H1 (cell line): ENCODE measurements at regions not wholly inside any gene's neighbourhood (a gene's known extent, or its start where the extent isn't known, plus 50 kb on each side); places are given as distances from the start of the nearest gene placed in this dataset.

Source experiments
- CTCF ChIA-PET: fragments of 300-600 bp; sonication (Branson Sonifier 250); formaldehyde crosslinking; loops from one replicate; lab custom pipeline; 2021; ENCODE audit not compliant: partially characterized antibody; lab: Charles Lee
- POLR2A ChIA-PET: fragments of 300-600 bp; sonication (Branson Sonifier 250); formaldehyde crosslinking; loops from one replicate; lab custom pipeline; 2021; ENCODE audit warnings: inconsistent platforms; ENCODE audit not compliant: partially characterized antibody; lab: Charles Lee
- DNase-seq, 2 experiments: peaks; one replicate each; pipeline versions ENCODE4 v3.0.0 to v3.0.0-alpha.2; 2010 to 2022; ENCODE audit warnings: low spot score in 2 of 2, low read depth in 1 of 2, mixed read lengths in 1 of 2
- FAIRE-seq: peaks from 2 replicates; lab custom pipeline; 2011; peaks lifted over from hg19 to GRCh38; lab: Jason Lieb, UNC
- H2AFZ ChIP-seq: 2 replicates; pipeline ENCODE4 v1.8.1; 2012; ENCODE audit warnings: low read length, inconsistent platforms
- H2AK5ac ChIP-seq: 2 replicates; pipeline ENCODE4 v1.6.1; 2013; ENCODE audit warnings: low read depth, low read length
- H2BK120ac ChIP-seq: replicated peaks from 2 replicates; pipeline ENCODE3; 2013; ENCODE audit warnings: low read depth, low read length, inconsistent platforms
- H2BK12ac ChIP-seq: 2 replicates; pipeline ENCODE4 v1.6.1; 2013; ENCODE audit warnings: low read depth, low read length
- H2BK15ac ChIP-seq: 2 replicates; pipeline ENCODE4 v1.6.1; 2013; ENCODE audit warnings: low read length
- H2BK20ac ChIP-seq: 2 replicates; pipeline ENCODE4 v1.6.1; 2013; ENCODE audit warnings: low read length
- H2BK5ac ChIP-seq: 2 replicates; pipeline ENCODE4 v1.6.1; 2013; ENCODE audit warnings: low read depth, low read length
- H3K14ac ChIP-seq: 2 replicates; pipeline ENCODE4 v1.6.1; 2013; ENCODE audit warnings: inconsistent platforms; ENCODE audit not compliant: insufficient read length
- H3K18ac ChIP-seq: 2 replicates; pipeline ENCODE4 v1.6.1; 2013; ENCODE audit warnings: low read length; ENCODE audit errors: extremely low read depth
- H3K23ac ChIP-seq: 2 replicates; pipeline ENCODE4 v1.6.1; 2013; ENCODE audit warnings: inconsistent platforms; ENCODE audit not compliant: insufficient read length
- H3K23me2 ChIP-seq: 2 replicates; pipeline ENCODE4 v1.6.1; 2013; ENCODE audit warnings: low read depth, low read length
- H3K27ac ChIP-seq: 2 replicates; pipeline ENCODE4 v1.6.1; 2011; ENCODE audit warnings: low read depth, low read length, inconsistent platforms
- H3K27me3 ChIP-seq, 4 experiments: replicated peaks in 1 of 4; 1 replicate in 1 of 4; 2 replicates in 3 of 4; pipeline versions ENCODE4 v1.6.1 to v1.8.1; 2011 to 2013; ENCODE audit warnings: low read length in 3 of 4, mild to moderate bottlenecking in 3 of 4, inconsistent platforms in 2 of 4, mixed read lengths in 2 of 4, moderate library complexity in 1 of 4; ENCODE audit not compliant: control insufficient read depth in 3 of 4, insufficient read depth in 3 of 4; ENCODE audit errors: extremely low read depth in 1 of 4
- H3K36me3 ChIP-seq, 4 experiments: 2 replicates each; pipeline versions ENCODE4 v1.6.1 to v1.8.1; 2011 to 2013; ENCODE audit warnings: mild to moderate bottlenecking in 4 of 4, low read length in 3 of 4, moderate library complexity in 2 of 4, control low read depth in 1 of 4, inconsistent platforms in 1 of 4; ENCODE audit not compliant: insufficient read depth in 4 of 4, control insufficient read depth in 2 of 4
- H3K4ac ChIP-seq: replicated peaks from 2 replicates; pipeline ENCODE3; 2013; ENCODE audit warnings: low read length, low read depth, mixed read lengths, inconsistent platforms; ENCODE audit not compliant: insufficient read length
- H3K4me1 ChIP-seq, 4 experiments: replicated peaks in 1 of 4; 1 replicate in 1 of 4; 2 replicates in 3 of 4; pipeline versions ENCODE4 v1.6.1 to v1.8.1; 2011 to 2013; ENCODE audit warnings: low read length in 3 of 4, inconsistent platforms in 2 of 4, mixed read lengths in 1 of 4; ENCODE audit not compliant: insufficient read depth in 4 of 4, control insufficient read depth in 3 of 4
- H3K4me2 ChIP-seq, 2 experiments: 2 replicates each; pipeline versions ENCODE4 v1.6.1 to v1.8.1; 2011 to 2013; ENCODE audit warnings: low read depth in 2 of 2, low read length in 2 of 2, control low read depth in 1 of 2, inconsistent platforms in 1 of 2, mild to moderate bottlenecking in 1 of 2; ENCODE audit not compliant: insufficient read depth in 1 of 2
- H3K4me3 ChIP-seq, 4 experiments: fragments of 200-600, 300-600 bp in 1 of 4; sonication (generic), shearing (Covaris generic), sonication (Bioruptor Twin) in 1 of 4; 2 replicates each; pipeline versions ENCODE4 v1.5.1 to v1.8.1; 2011 to 2016; ENCODE audit warnings: low read length in 4 of 4, low read depth in 3 of 4, control low read depth in 2 of 4, inconsistent platforms in 2 of 4, mild to moderate bottlenecking in 2 of 4, mixed read lengths in 1 of 4, moderate library complexity in 1 of 4; ENCODE audit not compliant: insufficient read depth in 2 of 4; ENCODE audit errors: extremely low read depth in 1 of 4
- H3K56ac ChIP-seq: replicated peaks from 2 replicates; pipeline ENCODE3; 2013; ENCODE audit warnings: low read depth, mild to moderate bottlenecking, mixed read lengths, low read length, inconsistent platforms; ENCODE audit not compliant: insufficient read length
- H3K79me1 ChIP-seq: 2 replicates; pipeline ENCODE4 v1.6.1; 2013; ENCODE audit warnings: low read depth, low read length, control low read depth
- H3K79me2 ChIP-seq, 2 experiments: 2 replicates each; pipeline versions ENCODE4 v1.6.1 to v1.8.1; 2012 to 2013; ENCODE audit warnings: low read length in 2 of 2, mild to moderate bottlenecking in 2 of 2, inconsistent platforms in 1 of 2; ENCODE audit not compliant: insufficient read depth in 2 of 2, control insufficient read depth in 1 of 2
- H3K9ac ChIP-seq, 4 experiments: replicated peaks in 1 of 4; 1 replicate in 1 of 4; 2 replicates in 3 of 4; pipeline versions ENCODE4 v1.6.1 to v1.8.1; 2011 to 2013; ENCODE audit warnings: low read depth in 3 of 4, low read length in 3 of 4, control low read depth in 2 of 4, mild to moderate bottlenecking in 2 of 4, moderate library complexity in 2 of 4, inconsistent platforms in 1 of 4; ENCODE audit errors: extremely low read depth in 1 of 4
- H3K9me3 ChIP-seq, 2 experiments: 2 replicates each; pipeline versions ENCODE4 v1.6.1 to v1.8.1; 2012 to 2013; ENCODE audit warnings: mild to moderate bottlenecking in 2 of 2, moderate library complexity in 2 of 2, control low read depth in 1 of 2, inconsistent platforms in 1 of 2, low read depth in 1 of 2, low read length in 1 of 2, mixed read lengths in 1 of 2; ENCODE audit not compliant: insufficient read depth in 2 of 2
- H4K20me1 ChIP-seq, 2 experiments: replicated peaks in 1 of 2; 2 replicates each; pipeline versions ENCODE3 to v1.8.1; 2011 to 2013; ENCODE audit warnings: inconsistent platforms in 2 of 2, low read length in 2 of 2, mild to moderate bottlenecking in 1 of 2; ENCODE audit not compliant: insufficient read depth in 2 of 2, control insufficient read depth in 1 of 2
- H4K5ac ChIP-seq: 2 replicates; pipeline ENCODE4 v1.6.1; 2013; ENCODE audit warnings: low read length, low read depth, mixed read lengths, inconsistent platforms; ENCODE audit not compliant: insufficient read length
- H4K8ac ChIP-seq: 2 replicates; pipeline ENCODE4 v1.8.0; 2013; ENCODE audit warnings: mild to moderate bottlenecking, moderate library complexity, low read length, inconsistent platforms; ENCODE audit not compliant: insufficient read depth; ENCODE audit errors: extremely low read depth
- H4K91ac ChIP-seq: replicated peaks from 2 replicates; pipeline ENCODE3; 2013; ENCODE audit warnings: low read length, mixed read lengths, inconsistent platforms; ENCODE audit not compliant: insufficient read length
- BACH1 ChIP-seq: IDR thresholded peaks from 2 replicates; pipeline ENCODE4 v1.6.1; 2012; ENCODE audit warnings: low read length, improper control_type of control experiment
- BRCA1 ChIP-seq: IDR thresholded peaks from 2 replicates; pipeline ENCODE4 v1.6.1; 2012; ENCODE audit warnings: low read depth, low read length, improper control_type of control experiment
- CTBP2 ChIP-seq: IDR thresholded peaks from 2 replicates; pipeline ENCODE4 v1.7.0; 2011; ENCODE audit warnings: borderline replicate concordance, mild to moderate bottlenecking, moderate library complexity, mixed read lengths, low read length; ENCODE audit not compliant: insufficient read depth, insufficient read length
- KDM4A ChIP-seq: IDR thresholded peaks from one replicate; pipeline ENCODE4 v1.7.1; 2012; ENCODE audit warnings: low read depth, mild to moderate bottlenecking, moderate library complexity, low read length, inconsistent platforms; ENCODE audit not compliant: severe bottlenecking
- POLR2A ChIP-seq, 2 experiments: IDR thresholded peaks; 1 replicate in 1 of 2; 2 replicates in 1 of 2; pipeline ENCODE4 v1.6.1; 2011; ENCODE audit warnings: low read depth in 2 of 2, low read length in 2 of 2, mild to moderate bottlenecking in 2 of 2; ENCODE audit errors: control extremely low read depth in 1 of 2
- RXRA ChIP-seq: IDR thresholded peaks from 2 replicates; pipeline ENCODE4 v1.6.1; 2011; ENCODE audit warnings: low read depth, mild to moderate bottlenecking, low read length, moderate library complexity; ENCODE audit not compliant: insufficient read depth
- SP4 ChIP-seq: IDR thresholded peaks from 2 replicates; pipeline ENCODE4 v1.6.1; 2012; ENCODE audit warnings: low read length, inconsistent platforms
- SRF ChIP-seq: IDR thresholded peaks from 2 replicates; pipeline ENCODE4 v1.6.1; 2011; ENCODE audit warnings: mild to moderate bottlenecking, low read depth, low read length, moderate library complexity
- TCF12 ChIP-seq: IDR thresholded peaks from 2 replicates; pipeline ENCODE4 v1.6.1; 2011; ENCODE audit warnings: low read depth, mild to moderate bottlenecking, low read length
- WGBS, 2 experiments: shearing (Covaris generic) in 1 of 2; methylation state at CpG; one replicate each; pipeline versions ENCODE4 v1.1.6 to v1.1.7; 2013 to 2015; ENCODE audit warnings: low lambda C conversion rate in 2 of 2, mixed read lengths in 2 of 2, inconsistent platforms in 1 of 2, low coverage in 1 of 2, missing lambda C conversion rate in 1 of 2; ENCODE audit not compliant: insufficient replicate concordance in 2 of 2, insufficient coverage in 1 of 2, insufficient read length in 1 of 2; ENCODE audit errors: extremely low coverage in 1 of 2, missing lambda C conversion rate in 1 of 2; 5-methylcytosine and 5-hydroxymethylcytosine counted together
- TF ChIP-seq, protein P1 (sequence below): IDR thresholded peaks from 2 replicates; pipeline ENCODE4 v1.6.1; 2011; ENCODE audit warnings: low read length, improper control_type of control experiment
- TF ChIP-seq, protein P2 (sequence below): IDR thresholded peaks from 2 replicates; pipeline ENCODE4 v1.6.1; 2011; ENCODE audit warnings: low read depth, mild to moderate bottlenecking, low read length; ENCODE audit not compliant: insufficient read depth
- TF ChIP-seq, protein P3 (sequence below): IDR thresholded peaks from 2 replicates; pipeline ENCODE4 v1.6.1; 2012; ENCODE audit warnings: low read length, inconsistent platforms

DNA sequence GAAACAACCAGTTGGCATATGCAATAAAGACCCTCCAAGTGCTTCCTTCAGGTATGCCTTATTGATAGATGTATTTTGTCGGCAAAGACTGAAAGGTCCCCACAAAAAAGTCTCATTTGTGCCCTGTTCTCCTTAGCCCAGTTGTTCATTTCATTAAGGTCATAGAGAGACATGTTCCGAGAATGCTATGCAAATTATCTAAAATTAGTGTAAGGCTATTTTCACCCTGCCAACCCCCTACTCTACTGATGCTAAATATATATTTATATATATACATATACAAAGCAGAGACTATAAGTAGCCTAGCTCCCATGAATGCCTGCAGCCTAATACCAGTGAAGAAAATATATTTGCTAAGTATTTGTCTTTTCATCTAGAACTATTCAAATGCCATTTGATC lies 96.7 kb upstream of the ADO start:
- 97% methylated on average over 2 of the region's 2 CpGs; no CpG with 5 or more reads in 1 of the 2 experiments for WGBS, 2 experiments
- Histone ChIP-seq H2BK12ac (no peak overlapping the region), H3K23me2 (no peaks in the 10 kb centered on the region), H3K23ac (no peak overlapping the region), H4K20me1 (no peaks in the 10 kb centered on the region), H4K91ac (no peak overlapping the region), H3K4me3 (no peak overlapping the region), H3K36me3 (no peaks in the 10 kb centered on the region), H3K18ac (no peak overlapping the region), H3K56ac (no peak overlapping the region), H4K8ac (no peak overlapping the region), H2AK5ac (no peak overlapping the region), H2BK20ac (no peak overlapping the region), H2AFZ (no peak overlapping the region), H3K79me2 (no peaks in the 10 kb centered on the region), H2BK5ac (no peak overlapping the region), H3K14ac (no peak overlapping the region), H3K9ac (no peak overlapping the region), H2BK15ac (no peak overlapping the region), H3K4me1 (no peaks in the 10 kb centered on the region), H3K4ac (no peak overlapping the region), H3K4me2 (no peak overlapping the region), H3K79me1 (no peaks in the 10 kb centered on the region), H3K27ac (no peak overlapping the region), H4K5ac (no peak overlapping the region), H2BK120ac (no peak overlapping the region), H3K9me3 (no peaks in the 10 kb centered on the region), H3K27me3 (no peaks in the 10 kb centered on the region)
- POLR2A ChIA-PET = no interaction called here
- DNase-seq (no peak), FAIRE-seq (no peak)
- CTCF ChIA-PET = interaction anchor here (0.9 kb wide), 1 partner anchor 96 kb away, joined by 3 read pairs; no protein-coding TSS in a partner anchor
- TF ChIP-seq, protein P1, sequence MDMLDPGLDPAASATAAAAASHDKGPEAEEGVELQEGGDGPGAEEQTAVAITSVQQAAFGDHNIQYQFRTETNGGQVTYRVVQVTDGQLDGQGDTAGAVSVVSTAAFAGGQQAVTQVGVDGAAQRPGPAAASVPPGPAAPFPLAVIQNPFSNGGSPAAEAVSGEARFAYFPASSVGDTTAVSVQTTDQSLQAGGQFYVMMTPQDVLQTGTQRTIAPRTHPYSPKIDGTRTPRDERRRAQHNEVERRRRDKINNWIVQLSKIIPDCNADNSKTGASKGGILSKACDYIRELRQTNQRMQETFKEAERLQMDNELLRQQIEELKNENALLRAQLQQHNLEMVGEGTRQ = no peak
- no peak for TF ChIP-seq BACH1
- TF ChIP-seq, protein P2, sequence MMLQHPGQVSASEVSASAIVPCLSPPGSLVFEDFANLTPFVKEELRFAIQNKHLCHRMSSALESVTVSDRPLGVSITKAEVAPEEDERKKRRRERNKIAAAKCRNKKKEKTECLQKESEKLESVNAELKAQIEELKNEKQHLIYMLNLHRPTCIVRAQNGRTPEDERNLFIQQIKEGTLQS = no peak
- TF ChIP-seq SP4 = no peak
- no peak for TF ChIP-seq CTBP2
- TF ChIP-seq KDM4A = no peak
- no peak for TF ChIP-seq RXRA
- TF ChIP-seq, protein P3, sequence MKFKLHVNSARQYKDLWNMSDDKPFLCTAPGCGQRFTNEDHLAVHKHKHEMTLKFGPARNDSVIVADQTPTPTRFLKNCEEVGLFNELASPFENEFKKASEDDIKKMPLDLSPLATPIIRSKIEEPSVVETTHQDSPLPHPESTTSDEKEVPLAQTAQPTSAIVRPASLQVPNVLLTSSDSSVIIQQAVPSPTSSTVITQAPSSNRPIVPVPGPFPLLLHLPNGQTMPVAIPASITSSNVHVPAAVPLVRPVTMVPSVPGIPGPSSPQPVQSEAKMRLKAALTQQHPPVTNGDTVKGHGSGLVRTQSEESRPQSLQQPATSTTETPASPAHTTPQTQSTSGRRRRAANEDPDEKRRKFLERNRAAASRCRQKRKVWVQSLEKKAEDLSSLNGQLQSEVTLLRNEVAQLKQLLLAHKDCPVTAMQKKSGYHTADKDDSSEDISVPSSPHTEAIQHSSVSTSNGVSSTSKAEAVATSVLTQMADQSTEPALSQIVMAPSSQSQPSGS = no peak
- no peak for TF ChIP-seq POLR2A (IDR thresholded peaks at IDR 0.05; ENCODE audit: control extremely low read depth in 1 of 2, low read depth in 2 of 2, low read length in 2 of 2)
- no peak for TF ChIP-seq BRCA1
- no peak for TF ChIP-seq TCF12
- no peak for TF ChIP-seq SRF
